ENCODE measurements at regions not wholly inside any gene's neighbourhood (a gene's known extent, or its start where the extent isn't known, plus 50 kb on each side); places are given as distances from the start of the nearest gene placed in this dataset.

DNA sequence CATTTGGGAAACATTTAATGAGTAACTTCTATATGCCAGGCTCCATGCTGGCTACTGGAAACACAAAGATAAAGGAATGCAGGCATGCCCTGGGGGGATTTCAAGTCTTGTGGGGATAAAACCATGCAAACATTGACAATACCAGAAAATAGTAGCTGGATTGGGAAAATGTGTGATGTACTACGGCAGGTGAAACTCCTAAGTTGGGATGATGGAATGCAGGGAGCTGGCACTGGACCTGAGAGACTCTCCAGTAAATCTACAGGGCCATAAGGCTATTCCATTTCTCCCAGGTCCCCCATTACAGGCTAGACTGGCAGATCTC is 68.2 kb upstream of the NTRK3 start:
- Histone ChIP-seq H3K9ac (ENCODE audit: low read length) (no peak overlapping the region), H3K9me3 (ENCODE audit: low read length) (no peaks in the 10 kb centered on the region), H2AFZ (ENCODE audit: low read length) (no peak overlapping the region), H4K20me1 (ENCODE audit: insufficient read depth, low read length) (no peaks in the 10 kb centered on the region), H3F3A (ENCODE audit: insufficient read depth, low read length) (no peaks in the 10 kb centered on the region), H3K27ac (ENCODE audit: low read depth, low read length, poor library complexity, severe bottlenecking) (no peak overlapping the region), H3K4me1 (ENCODE audit: insufficient read depth, low read length, severe bottlenecking) (no peaks in the 10 kb centered on the region), H3K4me2 (ENCODE audit: low read length) (no peak overlapping the region), H3K9me2 (ENCODE audit: low read depth, low read length) (no peaks in the 10 kb centered on the region), H3K79me2 (ENCODE audit: insufficient read depth, low read length) (no peaks in the 10 kb centered on the region), H3K27me3 (ENCODE audit: insufficient read depth, low read length) (no peaks in the 10 kb centered on the region), H3K4me3 (ENCODE audit: low read depth, low read length, poor library complexity, severe bottlenecking) (no peak overlapping the region), H3K36me3 (ENCODE audit: insufficient read depth, low read length) (no peaks in the 10 kb centered on the region)
- TF ChIP-seq EZH2 (IDR thresholded peaks at IDR 0.05; ENCODE audit: borderline replicate concordance, low read length) = no peak
- TF ChIP-seq CTCF (IDR thresholded peaks at IDR 0.05; ENCODE audit: low read length) = no peak

- no peak overlapping the region for H3K4me3 ChIP-seq (ENCODE audit: low read depth, low read length, poor library complexity, severe bottlenecking)
- H4K20me1 ChIP-seq (ENCODE audit: insufficient read depth, low read length) = no peaks in the 10 kb centered on the region
- H3F3A ChIP-seq (ENCODE audit: insufficient read depth, low read length) = no peaks in the 10 kb centered on the region
- no peak overlapping the region for H3K27ac ChIP-seq (ENCODE audit: low read depth, low read length, poor library complexity, severe bottlenecking)
- H3K4me1 ChIP-seq (ENCODE audit: insufficient read depth, low read length, severe bottlenecking) = no peaks in the 10 kb centered on the region
- no peaks in the 10 kb centered on the region for H3K9me2 ChIP-seq (ENCODE audit: low read depth, low read length)
- H3K36me3 ChIP-seq (ENCODE audit: insufficient read depth, low read length) = no peaks in the 10 kb centered on the region
- no peaks in the 10 kb centered on the region for H3K79me2 ChIP-seq (ENCODE audit: insufficient read depth, low read length)
- no peak overlapping the region for H3K9ac ChIP-seq (ENCODE audit: low read length)
- H2AFZ ChIP-seq (ENCODE audit: low read length) = no peak overlapping the region
- no peaks in the 10 kb centered on the region for H3K9me3 ChIP-seq (ENCODE audit: low read length)
- no peak overlapping the region for H3K4me2 ChIP-seq (ENCODE audit: low read length)
- TF ChIP-seq CTCF (IDR thresholded peaks at IDR 0.05; ENCODE audit: low read length) = no peak
- no peak for TF ChIP-seq EZH2 (IDR thresholded peaks at IDR 0.05; ENCODE audit: borderline replicate concordance, low read length)
- no peaks in the 10 kb centered on the region for H3K27me3 ChIP-seq (ENCODE audit: insufficient read depth, low read length)
These were observed 67.6 kb upstream of the NTRK3 start for GRCh38 chr15:88323976-88324740.

- H3K4me1 ChIP-seq (ENCODE audit: insufficient read depth, low read length, severe bottlenecking) = no peaks in the 10 kb centered on the region
- H3K4me3 ChIP-seq (ENCODE audit: low read depth, low read length, poor library complexity, severe bottlenecking) = no peak overlapping the region
- no peak overlapping the region for H2AFZ ChIP-seq (ENCODE audit: low read length)
- no peaks in the 10 kb centered on the region for H3K27me3 ChIP-seq (ENCODE audit: insufficient read depth, low read length)
- H3K9me3 ChIP-seq (ENCODE audit: low read length) = no peaks in the 10 kb centered on the region
- no peaks in the 10 kb centered on the region for H4K20me1 ChIP-seq (ENCODE audit: insufficient read depth, low read length)
- no peaks in the 10 kb centered on the region for H3K36me3 ChIP-seq (ENCODE audit: insufficient read depth, low read length)
- H3K9me2 ChIP-seq (ENCODE audit: low read depth, low read length) = no peaks in the 10 kb centered on the region
- no peak overlapping the region for H3K4me2 ChIP-seq (ENCODE audit: low read length)
- no peak overlapping the region for H3K27ac ChIP-seq (ENCODE audit: low read depth, low read length, poor library complexity, severe bottlenecking)
- H3K9ac ChIP-seq (ENCODE audit: low read length) = no peak overlapping the region
- H3F3A ChIP-seq (ENCODE audit: insufficient read depth, low read length) = no peaks in the 10 kb centered on the region
- TF ChIP-seq CTCF (IDR thresholded peaks at IDR 0.05; ENCODE audit: low read length) (no peak), EZH2 (IDR thresholded peaks at IDR 0.05; ENCODE audit: borderline replicate concordance, low read length) (no peak)
- no peaks in the 10 kb centered on the region for H3K79me2 ChIP-seq (ENCODE audit: insufficient read depth, low read length)
These were observed 66.9 kb upstream of the NTRK3 start for GRCh38 chr15:88323468-88323867.
